ENCODE measurements at regions not wholly inside any gene's neighbourhood (a gene's known extent, or its start where the extent isn't known, plus 50 kb on each side); places are given as distances from the start of the nearest gene placed in this dataset.

- H3K27ac Mint-ChIP-seq, result no peak overlapping the region
- no peaks in the 10 kb centered on the region for H3K36me3 Mint-ChIP-seq (ENCODE audit: low read depth)
- no peak overlapping the region for H3K4me3 Mint-ChIP-seq
- H3K4me1 Mint-ChIP-seq (ENCODE audit: low read depth), result no peaks in the 10 kb centered on the region
- H3K27me3 Mint-ChIP-seq (ENCODE audit: low read depth), result peaks cover 2% of the 10 kb centered on the region
- peaks cover 15% of the 10 kb centered on the region for H3K9me3 Mint-ChIP-seq
- DNase-seq (ENCODE audit: low spot score), result no peak
These were observed 330.2 kb upstream of the CD180 start for GRCh38 chr5:67526793-67527192.

- DNase-seq (ENCODE audit: low spot score), result no peak
- peaks cover under 1% of the 10 kb centered on the region for H3K9me3 Mint-ChIP-seq
- no peak overlapping the region for H3K4me3 Mint-ChIP-seq
- peaks cover 13% of the 10 kb centered on the region for H3K4me1 Mint-ChIP-seq (ENCODE audit: low read depth)
- H3K27ac Mint-ChIP-seq, result no peak overlapping the region
- H3K36me3 Mint-ChIP-seq (ENCODE audit: low read depth), result no peaks in the 10 kb centered on the region
- H3K27me3 Mint-ChIP-seq (ENCODE audit: low read depth), result peaks cover 10% of the 10 kb centered on the region
These were observed 323.7 kb upstream of the CD180 start for GRCh38 chr5:67520161-67520908.

GRCh38 chr5:67518227-67518626 lies 321.6 kb upstream of the CD180 start:
- Mint-ChIP-seq H3K36me3 (ENCODE audit: low read depth) (peaks cover 3% of the 10 kb centered on the region), H3K4me3 (no peak overlapping the region), H3K27me3 (ENCODE audit: low read depth) (peaks cover 12% of the 10 kb centered on the region), H3K4me1 (ENCODE audit: low read depth) (peaks cover 27% of the 10 kb centered on the region), H3K9me3 (no peaks in the 10 kb centered on the region), H3K27ac (no peak overlapping the region)
- no peak for DNase-seq (ENCODE audit: low spot score)

- no peak overlapping the region for H3K27ac Mint-ChIP-seq
- no peaks in the 10 kb centered on the region for H3K9me3 Mint-ChIP-seq
- no peak for DNase-seq (ENCODE audit: low spot score)
- H3K27me3 Mint-ChIP-seq (ENCODE audit: low read depth), result peaks cover 12% of the 10 kb centered on the region
- H3K4me3 Mint-ChIP-seq, result no peak overlapping the region
- H3K4me1 Mint-ChIP-seq (ENCODE audit: low read depth), result peaks cover 27% of the 10 kb centered on the region
- H3K36me3 Mint-ChIP-seq (ENCODE audit: low read depth), result peaks cover 3% of the 10 kb centered on the region
These were observed 320.5 kb upstream of the CD180 start for GRCh38 chr5:67516948-67517565.

GRCh38 chr5:67515762-67516161 lies 319.2 kb upstream of the CD180 start:
- Mint-ChIP-seq H3K4me1 (ENCODE audit: low read depth) (peaks cover 27% of the 10 kb centered on the region), H3K27ac (no peak overlapping the region), H3K36me3 (ENCODE audit: low read depth) (peaks cover 3% of the 10 kb centered on the region), H3K27me3 (ENCODE audit: low read depth) (peaks cover 12% of the 10 kb centered on the region), H3K9me3 (no peaks in the 10 kb centered on the region), H3K4me3 (peak overlapping the region; percentile 8)
- no peak for DNase-seq (ENCODE audit: low spot score)

- H3K9me3 Mint-ChIP-seq, result peaks cover 4% of the 10 kb centered on the region
- peaks cover 31% of the 10 kb centered on the region for H3K4me1 Mint-ChIP-seq (ENCODE audit: low read depth)
- H3K4me3 Mint-ChIP-seq, result peak overlapping the region; percentile 65
- peak; percentile 32 for DNase-seq (ENCODE audit: low spot score)
- H3K36me3 Mint-ChIP-seq (ENCODE audit: low read depth), result peaks cover 3% of the 10 kb centered on the region
- H3K27ac Mint-ChIP-seq, result peak overlapping the region; percentile 70
- peaks cover 12% of the 10 kb centered on the region for H3K27me3 Mint-ChIP-seq (ENCODE audit: low read depth)
These were observed 318.6 kb upstream of the CD180 start for GRCh38 chr5:67515020-67515689.

- no peak for DNase-seq (ENCODE audit: low spot score)
- no peak overlapping the region for H3K4me3 Mint-ChIP-seq
- peaks cover 12% of the 10 kb centered on the region for H3K27me3 Mint-ChIP-seq (ENCODE audit: low read depth)
- peaks cover 7% of the 10 kb centered on the region for H3K9me3 Mint-ChIP-seq
- H3K4me1 Mint-ChIP-seq (ENCODE audit: low read depth), result peaks cover 26% of the 10 kb centered on the region
- peaks cover 3% of the 10 kb centered on the region for H3K36me3 Mint-ChIP-seq (ENCODE audit: low read depth)
- no peak overlapping the region for H3K27ac Mint-ChIP-seq
These were observed 316.2 kb upstream of the CD180 start for GRCh38 chr5:67512758-67513157.

- peaks cover 26% of the 10 kb centered on the region for H3K4me1 Mint-ChIP-seq (ENCODE audit: low read depth)
- peaks cover 7% of the 10 kb centered on the region for H3K9me3 Mint-ChIP-seq
- H3K27me3 Mint-ChIP-seq (ENCODE audit: low read depth), result peaks cover 8% of the 10 kb centered on the region
- no peak overlapping the region for H3K4me3 Mint-ChIP-seq
- H3K36me3 Mint-ChIP-seq (ENCODE audit: low read depth), result peaks cover 3% of the 10 kb centered on the region
- DNase-seq (ENCODE audit: low spot score), result no peak
- no peak overlapping the region for H3K27ac Mint-ChIP-seq
These were observed 315.3 kb upstream of the CD180 start for GRCh38 chr5:67511911-67512310.

- no peak for DNase-seq (ENCODE audit: low spot score)
- H3K27me3 Mint-ChIP-seq (ENCODE audit: low read depth), result peaks cover 7% of the 10 kb centered on the region
- H3K36me3 Mint-ChIP-seq (ENCODE audit: low read depth), result peaks cover 3% of the 10 kb centered on the region
- H3K4me3 Mint-ChIP-seq, result no peak overlapping the region
- peaks cover 18% of the 10 kb centered on the region for H3K4me1 Mint-ChIP-seq (ENCODE audit: low read depth)
- no peak overlapping the region for H3K27ac Mint-ChIP-seq
- peaks cover 7% of the 10 kb centered on the region for H3K9me3 Mint-ChIP-seq
These were observed 313.6 kb upstream of the CD180 start for GRCh38 chr5:67510204-67510603.

GRCh38 chr5:67509402-67510186 lies 313.0 kb upstream of the CD180 start:
- H3K36me3 Mint-ChIP-seq (ENCODE audit: low read depth), result no peaks in the 10 kb centered on the region
- DNase-seq (ENCODE audit: low spot score), result no peak
- peaks cover 7% of the 10 kb centered on the region for H3K9me3 Mint-ChIP-seq
- no peak overlapping the region for H3K27ac Mint-ChIP-seq
- H3K4me3 Mint-ChIP-seq, result no peak overlapping the region
- peaks cover 7% of the 10 kb centered on the region for H3K27me3 Mint-ChIP-seq (ENCODE audit: low read depth)
- H3K4me1 Mint-ChIP-seq (ENCODE audit: low read depth), result peaks cover 12% of the 10 kb centered on the region

GRCh38 chr5:67506241-67506640 lies 309.6 kb upstream of the CD180 start:
- no peak overlapping the region for H3K27ac Mint-ChIP-seq
- no peaks in the 10 kb centered on the region for H3K36me3 Mint-ChIP-seq (ENCODE audit: low read depth)
- H3K4me1 Mint-ChIP-seq (ENCODE audit: low read depth), result peaks cover 5% of the 10 kb centered on the region
- H3K4me3 Mint-ChIP-seq, result no peak overlapping the region
- no peak for DNase-seq (ENCODE audit: low spot score)
- H3K27me3 Mint-ChIP-seq (ENCODE audit: low read depth), result peaks cover 7% of the 10 kb centered on the region
- peaks cover 7% of the 10 kb centered on the region for H3K9me3 Mint-ChIP-seq

- no peaks in the 10 kb centered on the region for H3K36me3 Mint-ChIP-seq (ENCODE audit: low read depth)
- peaks cover 15% of the 10 kb centered on the region for H3K9me3 Mint-ChIP-seq
- H3K4me3 Mint-ChIP-seq, result no peak overlapping the region
- H3K27ac Mint-ChIP-seq, result no peak overlapping the region
- peaks cover 7% of the 10 kb centered on the region for H3K27me3 Mint-ChIP-seq (ENCODE audit: low read depth)
- H3K4me1 Mint-ChIP-seq (ENCODE audit: low read depth), result no peaks in the 10 kb centered on the region
- no peak for DNase-seq (ENCODE audit: low spot score)
These were observed 306.4 kb upstream of the CD180 start for GRCh38 chr5:67502951-67503350.

GRCh38 chr5:67496051-67496450 lies 299.5 kb upstream of the CD180 start:
- peaks cover 15% of the 10 kb centered on the region for H3K9me3 Mint-ChIP-seq
- no peaks in the 10 kb centered on the region for H3K36me3 Mint-ChIP-seq (ENCODE audit: low read depth)
- no peaks in the 10 kb centered on the region for H3K27me3 Mint-ChIP-seq (ENCODE audit: low read depth)
- no peak for DNase-seq (ENCODE audit: low spot score)
- no peak overlapping the region for H3K27ac Mint-ChIP-seq
- no peaks in the 10 kb centered on the region for H3K4me1 Mint-ChIP-seq (ENCODE audit: low read depth)
- no peak overlapping the region for H3K4me3 Mint-ChIP-seq

GRCh38 chr5:67495072-67495471 lies 298.5 kb upstream of the CD180 start:
- DNase-seq (ENCODE audit: low spot score), result no peak
- Mint-ChIP-seq H3K27ac (no peak overlapping the region), H3K4me3 (no peak overlapping the region), H3K9me3 (peaks cover 9% of the 10 kb centered on the region), H3K36me3 (ENCODE audit: low read depth) (no peaks in the 10 kb centered on the region), H3K27me3 (ENCODE audit: low read depth) (no peaks in the 10 kb centered on the region), H3K4me1 (ENCODE audit: low read depth) (no peaks in the 10 kb centered on the region)

All from T-helper 2 cell treated with Interferon-gamma antibody and Interleukin-4, amounts not matched to agents 5 μg/mL and 100 μg/mL, for 36 hours (primary cell).